Psoas muscle (tissue), 7 donors: ENCODE measurements at regions not wholly inside any gene's neighbourhood (a gene's known extent, or its start where the extent isn't known, plus 50 kb on each side); places are given as distances from the start of the nearest gene placed in this dataset.

Source experiments
- ATAC-seq, 4 donors: fragments of 200-7000 bp; cut with Tn5 transposase; one replicate each; pipeline ENCODE4 v1.9.1; 2020; ENCODE audit warnings: moderate library complexity in 3 of 4, mild to moderate bottlenecking in 2 of 4
- DNase-seq, 2 donors: peaks; one replicate each; pipeline ENCODE4 v3.0.0-alpha.2; 2020
- H3K27ac ChIP-seq: fragments of 200-600 bp; one replicate; pipeline ENCODE4 v1.8.0; 2022
- H3K27me3 ChIP-seq, 3 donors: fragments of 200-600 bp in 1 of 3; one replicate each; pipeline versions ENCODE4 v1.6.1 to v1.8.0; 2013 to 2022; ENCODE audit warnings: low read length in 2 of 3, mild to moderate bottlenecking in 2 of 3, moderate library complexity in 1 of 3; ENCODE audit not compliant: insufficient read depth in 3 of 3
- H3K36me3 ChIP-seq, 2 donors: fragments of 200-600 bp in 1 of 2; one replicate each; pipeline versions ENCODE4 v1.6.1 to v1.8.0; 2013 to 2022; ENCODE audit warnings: low read depth in 1 of 2, mild to moderate bottlenecking in 1 of 2, moderate library complexity in 1 of 2; ENCODE audit not compliant: insufficient read depth in 1 of 2
- H3K4me1 ChIP-seq: fragments of 200-600 bp; one replicate; pipeline ENCODE4 v1.8.0; 2022
- H3K4me3 ChIP-seq: fragments of 200-600 bp; one replicate; pipeline ENCODE4 v1.8.0; 2022; ENCODE audit warnings: mild to moderate bottlenecking
- H3K9me3 ChIP-seq: fragments of 200-600 bp; one replicate; pipeline ENCODE4 v1.8.0; 2022
- WGBS, 3 donors: extraction: QIAGEN DNeasy Blood & Tissue Kit; methylation state at CpG; one replicate each; pipeline versions ENCODE4 v1.1.6 to v1.1.7; 2013; 5-methylcytosine and 5-hydroxymethylcytosine counted together
- intact Hi-C, 2 donors: fragments of 100-400 bp; cut with DNase I; formaldehyde crosslinking; loops; one replicate each; pipeline versions ENCODE4 v1.11.0 to v1.14.2; 2022
- TF ChIP-seq, protein P1 (sequence below): fragments of 200-600 bp; IDR thresholded peaks from one replicate; pipeline ENCODE4 v1.8.0; 2022; ENCODE audit warnings: antibody characterized with exemption
- donor health status: healthy with polysubstance abuse.
- donor health status: DM: no; HTN: no; CAD: no; lungs with moderate emphysema.
- donor health status: Bipolar disorder and iron deficiency.
- donor health status: healthy.
- donor health status: DM: yes; HTN: yes; CAD: no.
- donor health status: DM: no; HTN: no; CAD: no.
- donor health status: DM: yes; HTN: yes; CAD: no.

DNA sequence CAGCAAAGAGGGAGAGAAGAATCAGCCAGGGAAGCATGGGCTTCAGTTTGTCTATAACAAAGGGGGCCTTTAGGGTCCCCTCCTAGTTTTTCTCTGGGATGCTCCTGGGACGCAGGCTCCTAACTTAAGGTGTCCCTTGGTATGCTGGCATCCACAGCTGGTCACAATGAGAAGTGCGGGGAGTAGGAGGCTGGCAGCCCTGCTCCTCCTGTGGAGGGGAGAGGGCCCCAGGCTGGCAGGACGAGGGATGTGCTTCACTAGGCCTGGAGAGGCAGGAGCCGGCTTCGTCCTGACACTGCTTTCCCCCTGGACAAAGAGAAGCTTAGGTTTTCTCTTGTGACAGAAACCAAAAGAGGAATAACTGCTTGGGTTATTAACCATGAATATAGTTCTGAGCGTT, 67.6 kb downstream of the NENF start:
- no peaks in the 10 kb centered on the region for H3K4me1 ChIP-seq
- intact Hi-C loops = no loop called here
- H3K9me3 ChIP-seq = no peaks in the 10 kb centered on the region
- no peak overlapping the region for H3K4me3 ChIP-seq
- peaks cover 0 to 3% (median 0%) of the 10 kb centered on the region in 3 donors for H3K27me3 ChIP-seq
- 82 to 95% (median 92%) methylated on average over 6 of the region's 6 CpGs for WGBS, 3 donors
- ATAC-seq (no peak), DNase-seq (no peak)
- H3K36me3 ChIP-seq = no peaks in the 10 kb centered on the region
- no peak overlapping the region for H3K27ac ChIP-seq
- TF ChIP-seq, protein P1, sequence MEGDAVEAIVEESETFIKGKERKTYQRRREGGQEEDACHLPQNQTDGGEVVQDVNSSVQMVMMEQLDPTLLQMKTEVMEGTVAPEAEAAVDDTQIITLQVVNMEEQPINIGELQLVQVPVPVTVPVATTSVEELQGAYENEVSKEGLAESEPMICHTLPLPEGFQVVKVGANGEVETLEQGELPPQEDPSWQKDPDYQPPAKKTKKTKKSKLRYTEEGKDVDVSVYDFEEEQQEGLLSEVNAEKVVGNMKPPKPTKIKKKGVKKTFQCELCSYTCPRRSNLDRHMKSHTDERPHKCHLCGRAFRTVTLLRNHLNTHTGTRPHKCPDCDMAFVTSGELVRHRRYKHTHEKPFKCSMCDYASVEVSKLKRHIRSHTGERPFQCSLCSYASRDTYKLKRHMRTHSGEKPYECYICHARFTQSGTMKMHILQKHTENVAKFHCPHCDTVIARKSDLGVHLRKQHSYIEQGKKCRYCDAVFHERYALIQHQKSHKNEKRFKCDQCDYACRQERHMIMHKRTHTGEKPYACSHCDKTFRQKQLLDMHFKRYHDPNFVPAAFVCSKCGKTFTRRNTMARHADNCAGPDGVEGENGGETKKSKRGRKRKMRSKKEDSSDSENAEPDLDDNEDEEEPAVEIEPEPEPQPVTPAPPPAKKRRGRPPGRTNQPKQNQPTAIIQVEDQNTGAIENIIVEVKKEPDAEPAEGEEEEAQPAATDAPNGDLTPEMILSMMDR = no peak

DNA sequence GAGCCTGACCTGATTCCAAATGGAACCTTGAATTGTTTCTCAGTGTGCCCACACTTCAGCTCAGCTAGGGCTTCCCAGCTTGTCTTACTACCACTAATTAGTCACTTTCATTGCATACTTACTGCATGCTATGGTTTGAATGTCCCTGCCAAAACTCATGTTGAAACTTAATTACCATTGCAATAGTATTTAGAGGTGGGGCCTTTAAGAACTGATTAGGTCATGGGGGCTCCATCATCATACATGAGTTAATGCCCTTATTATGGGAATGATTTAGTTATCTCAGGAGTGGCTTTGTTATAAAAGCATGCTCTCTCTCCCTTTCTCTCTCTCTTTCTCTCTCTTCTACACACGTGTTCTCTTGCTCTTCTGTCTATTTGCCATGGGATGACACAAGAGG, 68.3 kb downstream of the NENF start:
- no peaks in the 10 kb centered on the region for H3K9me3 ChIP-seq
- H3K36me3 ChIP-seq = no peaks in the 10 kb centered on the region

DNA sequence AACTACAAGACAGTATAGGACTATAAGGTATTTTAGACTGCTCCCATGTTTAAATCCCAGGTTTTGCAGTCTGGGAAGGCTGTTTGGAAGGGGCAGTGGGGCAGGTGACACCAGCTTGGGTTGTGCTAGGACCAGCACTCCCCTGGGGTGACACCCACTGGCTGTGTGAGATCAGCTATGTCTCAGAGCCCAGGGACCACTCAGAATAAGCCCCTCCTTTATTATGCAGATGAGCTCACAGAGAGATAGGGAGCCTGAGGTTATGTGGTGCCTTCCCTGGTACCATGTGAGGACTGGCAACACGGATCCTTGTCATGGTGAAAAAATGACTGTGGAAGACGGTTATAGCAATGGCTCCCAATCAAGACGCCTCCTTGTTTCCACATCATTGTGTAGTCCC, 71.0 kb downstream of the NENF start:
- TF ChIP-seq, protein P1 = no peak
- Histone ChIP-seq H3K27ac (no peak overlapping the region), H3K9me3 (no peaks in the 10 kb centered on the region), H3K36me3 (no peaks in the 10 kb centered on the region), H3K27me3 (no peaks in the 10 kb centered on the region), H3K4me3 (no peak overlapping the region), H3K4me1 (no peaks in the 10 kb centered on the region)
- DNase-seq (no peak), ATAC-seq (no peak)
- WGBS, 3 donors = 83 to 91% (median 90%) methylated on average over 3 of the region's 3 CpGs
- intact Hi-C loops = no loop called here

More for the DNA sequence above, 68.3 kb downstream of the NENF start:
- Histone ChIP-seq H3K27ac (no peak overlapping the region), H3K27me3 (peaks cover 0 to 3% (median 0%) of the 10 kb centered on the region in 3 donors), H3K4me1 (no peaks in the 10 kb centered on the region), H3K4me3 (no peak overlapping the region)
- WGBS, 3 donors = 54 to 91% (median 61%) methylated on average over 1 of the region's 1 CpG
- intact Hi-C loops = no loop called here
- ATAC-seq (no peak), DNase-seq (no peak)
- TF ChIP-seq, protein P1 = no peak

DNA sequence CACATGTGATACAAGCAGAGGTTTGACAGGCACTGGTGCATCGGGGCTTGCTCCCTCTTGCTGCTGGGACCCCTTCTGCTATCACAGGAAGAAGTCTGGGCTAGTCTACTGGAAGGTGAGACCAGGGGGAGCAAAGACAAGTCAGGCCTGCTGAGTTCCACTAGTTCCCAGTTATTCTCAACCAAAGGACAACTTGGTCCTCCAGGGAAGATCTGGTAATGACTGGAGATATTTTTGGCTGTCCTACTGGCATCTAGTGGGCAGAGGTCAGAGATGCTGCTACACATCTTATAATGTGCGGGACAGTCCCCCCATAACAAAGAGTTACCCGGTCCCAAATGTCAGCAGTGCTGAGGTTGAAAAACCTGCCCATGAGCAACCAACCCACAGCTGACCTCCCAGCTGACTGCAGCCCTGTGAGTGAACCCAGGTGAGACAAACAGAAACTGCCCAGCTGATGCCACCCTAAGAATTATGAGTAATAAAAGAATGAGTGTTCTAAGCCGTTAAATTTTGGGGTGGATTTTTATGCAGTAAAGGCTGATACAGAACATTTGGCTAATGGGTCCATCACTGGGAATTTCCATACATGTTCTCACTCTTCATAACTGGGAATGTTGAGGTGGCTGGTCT, 71.6 kb downstream of the NENF start:
- no peak overlapping the region for H3K27ac ChIP-seq
- no peaks in the 10 kb centered on the region for H3K9me3 ChIP-seq
- intact Hi-C loops = no loop called here
- H3K27me3 ChIP-seq = no peaks in the 10 kb centered on the region
- DNase-seq (no peak), ATAC-seq (no peak)
- H3K4me3 ChIP-seq = no peak overlapping the region
- TF ChIP-seq, protein P1 = no peak
- H3K36me3 ChIP-seq = no peaks in the 10 kb centered on the region
- WGBS, 3 donors = 83 to 88% (median 88%) methylated on average over 4 of the region's 4 CpGs
- H3K4me1 ChIP-seq = no peaks in the 10 kb centered on the region

DNA sequence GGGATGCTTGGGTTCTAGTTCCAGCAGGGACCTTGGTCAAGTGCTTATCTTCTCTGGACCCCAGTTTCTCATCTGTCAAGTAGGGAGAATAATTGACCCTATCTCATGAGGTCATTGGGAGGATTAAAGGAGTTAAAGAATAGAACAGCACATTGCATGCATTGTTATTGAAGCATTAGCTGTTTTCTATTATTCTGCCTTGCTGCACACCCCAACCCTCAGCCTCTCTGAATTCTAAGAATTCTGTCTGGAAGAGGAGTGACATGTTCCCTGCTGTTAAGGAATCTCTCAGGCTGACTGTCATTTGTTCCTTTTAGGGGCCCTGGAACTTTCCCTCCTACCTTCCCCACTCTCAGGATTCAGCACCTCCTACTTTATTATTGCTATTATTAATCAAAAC, 73.9 kb downstream of the NENF start:
- H3K4me1 ChIP-seq = no peaks in the 10 kb centered on the region
- TF ChIP-seq, protein P1 = no peak
- H3K36me3 ChIP-seq = no peaks in the 10 kb centered on the region
- no peak overlapping the region for H3K4me3 ChIP-seq
- H3K27me3 ChIP-seq = peaks cover 0 to 10% (median 0%) of the 10 kb centered on the region in 3 donors
- intact Hi-C loops = no loop called here
- DNase-seq (no peak), ATAC-seq (no peak)
- no peak overlapping the region for H3K27ac ChIP-seq
- H3K9me3 ChIP-seq = no peaks in the 10 kb centered on the region
